Stimulated activated naive CD8-positive, alpha-beta T cell treated with anti-CD3 and anti-CD28 coated beads, Interleukin-15, Interleukin-2, amounts not matched to agents 100 ng/mL and 50 ng/mL, for 24 hours (primary cell): ENCODE measurements at regions not wholly inside any gene's neighbourhood (a gene's known extent, or its start where the extent isn't known, plus 50 kb on each side); places are given as distances from the start of the nearest gene placed in this dataset.

Experiments used
- H3K27ac Mint-ChIP-seq: one replicate; pipeline ENCODE4 v1.8.0; 2021; ENCODE audit warnings: mild to moderate bottlenecking, mixed read lengths
- H3K27me3 Mint-ChIP-seq: one replicate; pipeline ENCODE4 v1.8.0; 2021; ENCODE audit warnings: mixed read lengths
- H3K36me3 Mint-ChIP-seq: one replicate; pipeline ENCODE4 v1.8.0; 2021; ENCODE audit warnings: low read depth, mixed read lengths
- H3K4me1 Mint-ChIP-seq: one replicate; pipeline ENCODE4 v1.8.0; 2021; ENCODE audit warnings: low read depth, mixed read lengths
- H3K4me3 Mint-ChIP-seq: one replicate; pipeline ENCODE4 v1.8.0; 2021; ENCODE audit warnings: mild to moderate bottlenecking, mixed read lengths
- H3K9me3 Mint-ChIP-seq: one replicate; pipeline ENCODE4 v1.8.0; 2021; ENCODE audit warnings: mixed read lengths

- Mint-ChIP-seq H3K4me3 (no peak overlapping the region), H3K36me3 (no peaks in the 10 kb centered on the region), H3K27ac (no peak overlapping the region), H3K27me3 (no peaks in the 10 kb centered on the region), H3K9me3 (no peaks in the 10 kb centered on the region), H3K4me1 (no peaks in the 10 kb centered on the region)
These were observed 336.2 kb downstream of the ETS1 start for GRCh38 chr11:128251140-128251539.

DNA sequence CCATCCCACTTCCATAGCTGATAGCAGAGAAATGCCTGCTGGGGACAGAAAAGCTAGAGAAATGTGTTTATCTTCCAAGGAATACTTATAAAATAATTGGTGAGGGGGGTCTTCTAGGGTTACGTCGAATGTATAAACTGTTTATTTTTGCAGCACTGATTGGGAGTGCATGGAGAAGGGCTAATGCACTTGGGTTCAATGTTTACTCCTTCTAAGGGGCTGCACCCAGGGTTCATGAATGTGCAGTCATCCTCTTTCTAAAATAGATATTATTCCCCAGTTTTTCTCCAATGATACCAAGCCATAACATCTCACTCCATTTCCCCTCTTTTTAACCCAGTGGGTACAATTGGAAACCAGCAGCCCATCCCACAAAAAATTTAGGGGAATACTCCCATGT lies 336.9 kb downstream of the ETS1 start:
- H3K27ac Mint-ChIP-seq: no peak overlapping the region
- no peaks in the 10 kb centered on the region for H3K36me3 Mint-ChIP-seq
- no peaks in the 10 kb centered on the region for H3K9me3 Mint-ChIP-seq
- no peaks in the 10 kb centered on the region for H3K4me1 Mint-ChIP-seq
- no peak overlapping the region for H3K4me3 Mint-ChIP-seq
- no peaks in the 10 kb centered on the region for H3K27me3 Mint-ChIP-seq

GRCh38 chr11:128246810-128247594 lies 340.4 kb downstream of the ETS1 start:
- no peak overlapping the region for H3K4me3 Mint-ChIP-seq
- H3K36me3 Mint-ChIP-seq: no peaks in the 10 kb centered on the region
- no peaks in the 10 kb centered on the region for H3K27me3 Mint-ChIP-seq
- no peaks in the 10 kb centered on the region for H3K9me3 Mint-ChIP-seq
- H3K27ac Mint-ChIP-seq: no peak overlapping the region
- no peaks in the 10 kb centered on the region for H3K4me1 Mint-ChIP-seq

DNA sequence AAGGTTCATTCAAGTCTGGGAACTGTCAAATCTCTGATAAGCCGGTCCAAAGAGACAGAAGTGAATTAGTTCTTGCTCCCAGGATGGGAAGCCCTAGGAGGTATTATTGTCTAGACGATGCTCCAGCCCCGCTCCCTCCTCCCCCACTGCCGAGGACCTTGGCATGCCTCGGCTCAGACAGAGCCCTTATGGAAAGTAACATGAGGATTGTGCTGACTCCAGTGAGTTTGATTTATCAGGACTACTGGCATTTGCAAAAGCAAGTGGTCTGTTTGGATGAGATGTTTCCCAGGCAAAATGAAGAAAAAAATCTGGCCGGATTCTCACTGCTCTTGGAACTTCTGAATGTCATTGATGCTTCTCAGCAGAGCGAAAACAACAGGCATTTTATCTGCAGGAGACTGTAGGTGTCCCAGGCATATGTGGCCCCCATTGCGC lies 341.0 kb downstream of the ETS1 start:
- H3K4me3 Mint-ChIP-seq: no peak overlapping the region
- no peaks in the 10 kb centered on the region for H3K27me3 Mint-ChIP-seq
- H3K27ac Mint-ChIP-seq: no peak overlapping the region
- H3K4me1 Mint-ChIP-seq: no peaks in the 10 kb centered on the region
- H3K9me3 Mint-ChIP-seq: no peaks in the 10 kb centered on the region
- no peaks in the 10 kb centered on the region for H3K36me3 Mint-ChIP-seq

DNA sequence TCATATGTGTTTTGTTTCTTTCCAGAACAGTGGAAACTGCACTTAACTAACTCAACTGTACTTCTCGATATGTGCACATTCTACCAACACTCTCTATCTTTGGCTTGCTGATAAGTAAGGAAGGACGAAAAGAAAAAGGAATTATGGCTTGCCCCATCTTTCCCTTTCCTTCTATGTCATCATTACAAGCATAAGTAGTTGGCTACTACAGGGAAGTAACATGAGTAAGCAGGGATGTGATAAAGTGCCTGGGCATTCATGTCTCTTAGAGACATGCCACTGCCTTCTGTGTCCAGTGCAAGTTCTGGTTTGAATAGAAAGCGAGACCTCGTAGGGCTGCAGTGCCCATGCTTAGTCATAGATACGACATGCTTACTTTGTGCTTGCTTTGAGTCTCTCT lies 342.5 kb downstream of the ETS1 start:
- no peaks in the 10 kb centered on the region for H3K9me3 Mint-ChIP-seq
- H3K4me1 Mint-ChIP-seq: no peaks in the 10 kb centered on the region
- no peaks in the 10 kb centered on the region for H3K36me3 Mint-ChIP-seq
- no peak overlapping the region for H3K4me3 Mint-ChIP-seq
- H3K27ac Mint-ChIP-seq: no peak overlapping the region
- H3K27me3 Mint-ChIP-seq: no peaks in the 10 kb centered on the region

- H3K4me1 Mint-ChIP-seq: peaks cover 22% of the 10 kb centered on the region
- no peak overlapping the region for H3K27ac Mint-ChIP-seq
- no peak overlapping the region for H3K4me3 Mint-ChIP-seq
- H3K36me3 Mint-ChIP-seq: no peaks in the 10 kb centered on the region
- no peaks in the 10 kb centered on the region for H3K27me3 Mint-ChIP-seq
- no peaks in the 10 kb centered on the region for H3K9me3 Mint-ChIP-seq
These were observed 344.9 kb downstream of the ETS1 start for GRCh38 chr11:128242451-128242850.

GRCh38 chr11:128240546-128240945 lies 346.8 kb downstream of the ETS1 start:
- Mint-ChIP-seq H3K4me3 (no peak overlapping the region), H3K27ac (no peak overlapping the region), H3K27me3 (no peaks in the 10 kb centered on the region), H3K36me3 (no peaks in the 10 kb centered on the region), H3K9me3 (no peaks in the 10 kb centered on the region), H3K4me1 (peaks cover 32% of the 10 kb centered on the region)

- Mint-ChIP-seq H3K36me3 (no peaks in the 10 kb centered on the region), H3K4me1 (peaks cover 42% of the 10 kb centered on the region), H3K27ac (peak overlapping the region; percentile 92), H3K9me3 (no peaks in the 10 kb centered on the region), H3K27me3 (no peaks in the 10 kb centered on the region), H3K4me3 (peak overlapping the region; percentile 73)
These were observed 348.1 kb downstream of the ETS1 start for GRCh38 chr11:128239306-128239705.

DNA sequence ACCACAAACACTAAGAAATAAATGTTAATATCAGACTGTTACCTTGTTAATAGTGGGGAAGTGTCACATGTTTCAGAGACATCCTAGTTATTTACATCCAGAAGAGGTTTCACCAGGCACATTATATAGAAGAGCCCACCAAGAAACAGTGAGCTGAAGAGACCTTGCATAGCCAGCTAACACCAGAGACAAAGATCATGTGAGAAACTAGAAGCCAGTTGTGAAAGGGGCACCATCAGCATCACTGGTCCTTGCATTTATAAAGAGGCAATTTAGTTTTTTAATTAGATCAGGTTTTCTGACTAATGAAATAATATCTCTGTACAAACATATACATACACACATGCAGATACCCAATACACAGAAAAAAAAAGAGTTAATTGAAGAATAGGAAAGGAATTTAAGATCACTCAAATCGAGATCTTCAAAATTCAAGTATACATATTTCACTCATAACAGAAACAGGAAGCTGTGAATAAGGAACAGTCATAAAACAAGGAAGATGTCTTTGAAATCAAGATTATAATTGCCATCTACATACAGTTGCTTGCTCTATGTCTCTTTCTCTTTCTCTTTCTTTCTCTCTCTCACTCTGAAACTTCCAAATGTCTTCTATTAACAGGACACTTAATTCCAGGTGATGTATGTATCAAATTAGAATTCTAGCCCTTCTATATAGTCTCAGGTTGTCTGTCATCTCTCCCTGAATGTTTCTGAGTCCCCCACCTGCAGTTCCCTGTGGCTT lies 348.7 kb downstream of the ETS1 start:
- Mint-ChIP-seq H3K27me3 (no peaks in the 10 kb centered on the region), H3K36me3 (no peaks in the 10 kb centered on the region), H3K27ac (peak overlapping the region; percentile 92), H3K4me1 (peaks cover 45% of the 10 kb centered on the region), H3K4me3 (peak overlapping the region; percentile 73), H3K9me3 (no peaks in the 10 kb centered on the region)

DNA sequence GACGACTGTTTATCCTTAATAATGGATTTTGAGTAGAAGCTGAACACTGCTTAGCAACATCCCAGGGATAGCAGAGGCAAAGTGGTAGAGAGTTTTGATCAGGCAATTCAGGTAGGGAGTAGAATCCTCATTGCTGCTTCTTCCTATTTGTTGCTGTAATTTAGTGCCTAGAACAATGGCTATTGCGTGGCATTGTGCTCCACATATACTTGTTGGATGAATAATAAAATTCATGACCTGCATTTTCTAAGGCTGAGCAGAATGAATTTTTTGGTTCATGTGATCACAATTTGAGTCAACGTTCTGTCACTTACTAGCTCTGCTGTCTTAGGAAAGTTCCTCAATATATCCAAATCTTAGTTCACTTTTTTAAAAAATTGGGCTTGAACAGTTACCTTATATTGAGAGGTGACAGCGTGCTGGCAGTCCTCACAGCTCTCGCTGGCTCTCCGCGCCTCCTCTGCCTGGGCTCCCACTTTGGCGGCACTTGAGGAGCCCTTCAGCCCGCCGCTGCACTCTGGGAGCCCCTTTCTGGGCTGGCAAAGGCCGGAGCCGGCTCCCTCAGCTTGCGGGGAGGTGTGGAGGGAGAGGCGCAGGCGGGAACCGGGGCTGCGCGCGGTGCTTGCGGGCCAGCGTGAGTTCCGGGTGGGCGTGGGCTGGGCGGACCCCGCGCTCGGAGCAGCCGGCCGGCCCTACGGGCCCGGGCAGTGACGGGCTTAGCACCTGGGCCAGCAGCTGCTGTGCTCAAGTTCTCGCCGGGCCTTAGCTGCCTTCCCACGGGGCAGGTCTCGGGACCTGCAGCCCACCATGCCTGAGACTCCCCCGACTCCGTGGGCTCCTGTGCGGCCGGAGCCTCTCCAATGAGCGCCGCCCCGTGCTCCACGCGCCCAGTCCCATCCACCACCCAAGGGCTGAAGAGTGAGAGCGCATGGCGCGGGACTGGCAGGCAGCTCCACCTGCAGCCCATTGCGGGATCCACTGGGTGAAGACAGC lies 350.6 kb downstream of the ETS1 start:
- Mint-ChIP-seq H3K4me3 (no peak overlapping the region), H3K4me1 (peaks cover 62% of the 10 kb centered on the region), H3K27me3 (no peaks in the 10 kb centered on the region), H3K36me3 (no peaks in the 10 kb centered on the region), H3K9me3 (no peaks in the 10 kb centered on the region), H3K27ac (peak overlapping the region; percentile 26)

DNA sequence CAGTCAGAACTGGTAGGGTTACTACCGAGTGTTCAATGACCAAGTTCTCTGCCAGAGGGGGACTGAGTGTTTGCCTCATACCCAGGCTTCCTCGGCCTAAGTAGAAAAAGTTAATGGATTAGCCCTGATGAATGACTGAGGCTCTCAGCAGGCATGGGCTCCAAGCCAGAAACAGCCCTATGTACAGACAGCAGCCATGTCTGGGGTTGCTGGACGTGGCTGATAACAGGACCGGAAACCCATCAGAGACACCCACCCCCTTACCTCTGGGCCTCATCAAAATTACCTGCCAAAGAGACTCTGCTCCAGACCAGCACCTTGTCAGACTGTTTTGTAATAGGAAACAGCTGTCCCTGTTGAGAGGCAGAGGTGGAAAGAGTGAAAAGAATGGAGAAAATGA lies 351.4 kb downstream of the ETS1 start:
- H3K4me1 Mint-ChIP-seq: peaks cover 67% of the 10 kb centered on the region
- no peaks in the 10 kb centered on the region for H3K9me3 Mint-ChIP-seq
- no peaks in the 10 kb centered on the region for H3K36me3 Mint-ChIP-seq
- H3K4me3 Mint-ChIP-seq: no peak overlapping the region
- H3K27ac Mint-ChIP-seq: peak overlapping the region; percentile 26
- H3K27me3 Mint-ChIP-seq: no peaks in the 10 kb centered on the region

GRCh38 chr11:128235426-128235825 lies 351.9 kb downstream of the ETS1 start:
- Mint-ChIP-seq H3K36me3 (no peaks in the 10 kb centered on the region), H3K27me3 (no peaks in the 10 kb centered on the region), H3K27ac (no peak overlapping the region), H3K9me3 (peaks cover 2% of the 10 kb centered on the region), H3K4me3 (no peak overlapping the region), H3K4me1 (peaks cover 70% of the 10 kb centered on the region)

GRCh38 chr11:128234143-128234542 lies 353.2 kb downstream of the ETS1 start:
- H3K27me3 Mint-ChIP-seq: no peaks in the 10 kb centered on the region
- peaks cover 77% of the 10 kb centered on the region for H3K4me1 Mint-ChIP-seq

DNA sequence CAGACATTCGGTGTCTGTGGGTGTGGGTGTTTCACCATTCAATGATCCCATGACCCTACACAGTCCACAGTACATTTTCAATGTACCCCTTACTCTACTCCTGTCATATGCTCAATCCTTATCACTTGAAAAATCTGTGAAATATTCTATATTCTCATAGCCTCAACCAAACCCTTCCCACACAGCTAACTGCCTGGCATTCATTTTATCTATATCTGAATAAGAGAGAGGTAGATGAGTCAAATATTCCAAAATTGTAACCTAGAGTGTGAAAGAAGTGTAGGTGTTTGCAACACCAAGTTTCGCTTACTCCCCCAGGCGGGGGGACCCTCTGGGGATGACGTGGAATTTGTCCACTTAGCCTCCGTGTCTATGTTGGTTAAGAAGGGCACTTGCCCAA lies 354.8 kb downstream of the ETS1 start:
- Mint-ChIP-seq H3K27me3 (no peaks in the 10 kb centered on the region), H3K4me3 (peak overlapping the region; percentile 19), H3K9me3 (peaks cover 3% of the 10 kb centered on the region), H3K4me1 (peaks cover 77% of the 10 kb centered on the region), H3K36me3 (peaks cover 10% of the 10 kb centered on the region), H3K27ac (peak overlapping the region; percentile 91)

More at GRCh38 chr11:128234143-128234542, 353.2 kb downstream of the ETS1 start:
- Mint-ChIP-seq H3K4me3 (no peak overlapping the region), H3K9me3 (peaks cover 3% of the 10 kb centered on the region), H3K27ac (no peak overlapping the region), H3K36me3 (peaks cover 6% of the 10 kb centered on the region)
